Naive B cell (primary cell): ENCODE measurements at regions not wholly inside any gene's neighbourhood (a gene's known extent, or its start where the extent isn't known, plus 50 kb on each side); places are given as distances from the start of the nearest gene placed in this dataset.

Source experiments
- ATAC-seq, 2 donors: fragments of 150-1000 bp; cut with Tn5 transposase; 2 replicates each; pipeline ENCODE4 v1.10.0; 2021; ENCODE audit warnings: low read depth in 2 of 2, mild to moderate bottlenecking in 2 of 2, moderate library complexity in 2 of 2
- DNase-seq: peaks from one replicate; pipeline ENCODE4 v3.0.0; 2022
- H3K27ac Mint-ChIP-seq, 6 donors: one replicate each; pipeline ENCODE4 v1.8.0; 2020 to 2022; ENCODE audit warnings: mild to moderate bottlenecking in 6 of 6, mixed read lengths in 6 of 6, moderate library complexity in 5 of 6, inconsistent platforms in 2 of 6
- H3K27me3 Mint-ChIP-seq, 3 donors: one replicate each; pipeline ENCODE4 v1.8.0; 2021 to 2022; ENCODE audit warnings: mixed read lengths in 3 of 3, mild to moderate bottlenecking in 1 of 3
- H3K36me3 Mint-ChIP-seq, 2 donors: one replicate each; pipeline ENCODE4 v1.8.0; 2020 to 2022; ENCODE audit warnings: mixed read lengths in 2 of 2, inconsistent platforms in 1 of 2, mild to moderate bottlenecking in 1 of 2
- H3K4me1 Mint-ChIP-seq, 3 donors: one replicate each; pipeline ENCODE4 v1.8.0; 2020 to 2022; ENCODE audit warnings: mixed read lengths in 3 of 3, inconsistent platforms in 1 of 3, mild to moderate bottlenecking in 1 of 3, moderate library complexity in 1 of 3
- H3K4me3 Mint-ChIP-seq, 8 donors: one replicate each; pipeline ENCODE4 v1.8.0; 2020 to 2022; ENCODE audit warnings: mild to moderate bottlenecking in 8 of 8, mixed read lengths in 8 of 8, moderate library complexity in 8 of 8, inconsistent platforms in 2 of 8
- H3K9me3 Mint-ChIP-seq, 7 donors: one replicate each; pipeline ENCODE4 v1.8.0; 2020 to 2022; ENCODE audit warnings: mixed read lengths in 7 of 7, mild to moderate bottlenecking in 5 of 7, inconsistent platforms in 2 of 7, moderate library complexity in 1 of 7

GRCh38 chr5:125160787-125161502, 414.5 kb upstream of the ZNF608 start:
- Mint-ChIP-seq H3K27me3 (peaks cover 0 to 13% (median 6%) of the 10 kb centered on the region in 3 donors), H3K4me3 (no peak overlapping the region), H3K36me3 (peaks cover 0 to 11% of the 10 kb centered on the region in 2 donors), H3K9me3 (peaks cover 9 to 31% (median 25%) of the 10 kb centered on the region in 7 donors), H3K27ac (no peak overlapping the region), H3K4me1 (no peaks in the 10 kb centered on the region)
- ATAC-seq (no peak), DNase-seq (no peak)

DNA sequence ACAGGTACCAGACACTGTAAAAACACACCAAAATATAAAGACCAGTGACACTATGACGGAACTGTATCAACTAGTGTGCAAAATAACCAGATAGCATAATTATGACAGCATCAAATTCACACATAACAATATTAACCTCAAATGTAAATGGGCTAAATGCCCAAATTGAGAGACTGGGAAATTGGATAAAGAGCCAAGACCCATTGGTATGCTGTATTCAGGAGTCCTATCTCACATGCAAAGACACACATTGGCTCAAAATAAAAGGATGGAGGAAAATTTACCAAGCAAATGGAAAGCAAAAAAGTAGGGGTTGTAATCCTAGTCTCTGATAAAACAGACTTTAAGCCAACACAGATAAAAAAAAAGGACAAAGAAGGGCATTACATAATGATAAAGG, 416.3 kb upstream of the ZNF608 start:
- Mint-ChIP-seq H3K36me3 (peaks cover 0 to 16% of the 10 kb centered on the region in 2 donors), H3K9me3 (peaks cover 9 to 47% (median 37%) of the 10 kb centered on the region in 7 donors), H3K27ac (peak overlapping the region in 1 of 6 donors; percentile 1), H3K4me1 (no peaks in the 10 kb centered on the region), H3K27me3 (peaks cover 0 to 11% (median 6%) of the 10 kb centered on the region in 3 donors), H3K4me3 (no peak overlapping the region)
- ATAC-seq (no peak), DNase-seq (no peak)

GRCh38 chr5:125169396-125169795, 423.0 kb upstream of the ZNF608 start:
- peaks cover 0 to 10% of the 10 kb centered on the region in 2 donors for H3K36me3 Mint-ChIP-seq
- DNase-seq: no peak
- H3K4me1 Mint-ChIP-seq: no peaks in the 10 kb centered on the region
- no peak overlapping the region for H3K4me3 Mint-ChIP-seq
- peaks cover 0 to 6% (median 0%) of the 10 kb centered on the region in 3 donors for H3K27me3 Mint-ChIP-seq
- no peak for ATAC-seq
- no peak overlapping the region for H3K27ac Mint-ChIP-seq
- peaks cover 0 to 27% (median 23%) of the 10 kb centered on the region in 7 donors for H3K9me3 Mint-ChIP-seq

GRCh38 chr5:125171641-125172040, 425.2 kb upstream of the ZNF608 start:
- Mint-ChIP-seq H3K4me3 (no peak overlapping the region), H3K27ac (no peak overlapping the region), H3K9me3 (peaks cover 0 to 10% (median 7%) of the 10 kb centered on the region in 7 donors), H3K4me1 (no peaks in the 10 kb centered on the region), H3K27me3 (no peaks in the 10 kb centered on the region), H3K36me3 (no peaks in the 10 kb centered on the region)
- DNase-seq (no peak), ATAC-seq (no peak)

- peaks cover 0 to 10% (median 3%) of the 10 kb centered on the region in 7 donors for H3K9me3 Mint-ChIP-seq
- no peak overlapping the region for H3K4me3 Mint-ChIP-seq
- no peak for DNase-seq
Measured at GRCh38 chr5:125175348-125176004, 429.0 kb upstream of the ZNF608 start.

GRCh38 chr5:125176005-125176390, 429.6 kb upstream of the ZNF608 start:
- no peak overlapping the region for H3K4me3 Mint-ChIP-seq
- ATAC-seq (no peak), DNase-seq (no peak)
- no peaks in the 10 kb centered on the region for H3K4me1 Mint-ChIP-seq
- H3K27ac Mint-ChIP-seq: no peak overlapping the region
- no peaks in the 10 kb centered on the region for H3K27me3 Mint-ChIP-seq
- peaks cover 0 to 10% (median 3%) of the 10 kb centered on the region in 7 donors for H3K9me3 Mint-ChIP-seq
- no peaks in the 10 kb centered on the region for H3K36me3 Mint-ChIP-seq

More at GRCh38 chr5:125175348-125176004, 429.0 kb upstream of the ZNF608 start:
- Mint-ChIP-seq H3K27me3 (no peaks in the 10 kb centered on the region), H3K36me3 (no peaks in the 10 kb centered on the region), H3K27ac (peak overlapping the region in 1 of 6 donors; percentile 30), H3K4me1 (no peaks in the 10 kb centered on the region)
- no peak for ATAC-seq

- no peak overlapping the region for H3K27ac Mint-ChIP-seq
- H3K4me3 Mint-ChIP-seq: no peak overlapping the region
- no peaks in the 10 kb centered on the region for H3K27me3 Mint-ChIP-seq
- DNase-seq (no peak), ATAC-seq (no peak)
- H3K4me1 Mint-ChIP-seq: no peaks in the 10 kb centered on the region
- no peaks in the 10 kb centered on the region for H3K36me3 Mint-ChIP-seq
- peaks cover 0 to 10% (median 3%) of the 10 kb centered on the region in 7 donors for H3K9me3 Mint-ChIP-seq
Measured at GRCh38 chr5:125177340-125177739, 430.9 kb upstream of the ZNF608 start.

- ATAC-seq (no peak), DNase-seq (no peak)
- no peak overlapping the region for H3K4me3 Mint-ChIP-seq
- no peak overlapping the region for H3K27ac Mint-ChIP-seq
- peaks cover 0 to 10% (median 3%) of the 10 kb centered on the region in 7 donors for H3K9me3 Mint-ChIP-seq
- H3K36me3 Mint-ChIP-seq: no peaks in the 10 kb centered on the region
- no peaks in the 10 kb centered on the region for H3K27me3 Mint-ChIP-seq
- H3K4me1 Mint-ChIP-seq: no peaks in the 10 kb centered on the region
Measured at GRCh38 chr5:125179612-125180011, 433.2 kb upstream of the ZNF608 start.

- H3K27ac Mint-ChIP-seq: peak overlapping the region in 1 of 6 donors; percentile 29
- no peak overlapping the region for H3K4me3 Mint-ChIP-seq
- H3K9me3 Mint-ChIP-seq: peaks cover 0 to 10% (median 3%) of the 10 kb centered on the region in 7 donors
- H3K36me3 Mint-ChIP-seq: no peaks in the 10 kb centered on the region
- no peak for ATAC-seq
- DNase-seq: no peak
- H3K4me1 Mint-ChIP-seq: peaks cover 0 to 1% (median 0%) of the 10 kb centered on the region in 3 donors
- no peaks in the 10 kb centered on the region for H3K27me3 Mint-ChIP-seq
Measured at GRCh38 chr5:125180231-125180829, 433.9 kb upstream of the ZNF608 start.

- Mint-ChIP-seq H3K36me3 (no peaks in the 10 kb centered on the region), H3K4me3 (no peak overlapping the region)
- DNase-seq: no peak
Measured at GRCh38 chr5:125181159-125181558, 434.7 kb upstream of the ZNF608 start.

GRCh38 chr5:125181955-125182354, 435.5 kb upstream of the ZNF608 start:
- Mint-ChIP-seq H3K4me3 (no peak overlapping the region), H3K27ac (no peak overlapping the region), H3K9me3 (peaks cover 0 to 10% (median 4%) of the 10 kb centered on the region in 7 donors), H3K36me3 (no peaks in the 10 kb centered on the region), H3K4me1 (peaks cover 0 to 3% (median 0%) of the 10 kb centered on the region in 3 donors), H3K27me3 (peaks cover 0 to 5% (median 0%) of the 10 kb centered on the region in 3 donors)
- no peak for DNase-seq
- no peak for ATAC-seq

More at GRCh38 chr5:125181159-125181558, 434.7 kb upstream of the ZNF608 start:
- Mint-ChIP-seq H3K27ac (no peak overlapping the region), H3K27me3 (peaks cover 0 to 5% (median 0%) of the 10 kb centered on the region in 3 donors), H3K4me1 (peaks cover 0 to 3% (median 0%) of the 10 kb centered on the region in 3 donors), H3K9me3 (peaks cover 0 to 10% (median 3%) of the 10 kb centered on the region in 7 donors)
- no peak for ATAC-seq

GRCh38 chr5:125185740-125186139, 439.3 kb upstream of the ZNF608 start:
- Mint-ChIP-seq H3K4me1 (peaks cover 17 to 20% (median 18%) of the 10 kb centered on the region in 3 donors), H3K36me3 (no peaks in the 10 kb centered on the region), H3K9me3 (peaks cover 0 to 4% (median 0%) of the 10 kb centered on the region in 7 donors), H3K27me3 (peaks cover 0 to 5% (median 0%) of the 10 kb centered on the region in 3 donors), H3K27ac (peak overlapping the region in 1 of 6 donors; percentile 20), H3K4me3 (no peak overlapping the region)
- DNase-seq: no peak
- no peak for ATAC-seq

DNA sequence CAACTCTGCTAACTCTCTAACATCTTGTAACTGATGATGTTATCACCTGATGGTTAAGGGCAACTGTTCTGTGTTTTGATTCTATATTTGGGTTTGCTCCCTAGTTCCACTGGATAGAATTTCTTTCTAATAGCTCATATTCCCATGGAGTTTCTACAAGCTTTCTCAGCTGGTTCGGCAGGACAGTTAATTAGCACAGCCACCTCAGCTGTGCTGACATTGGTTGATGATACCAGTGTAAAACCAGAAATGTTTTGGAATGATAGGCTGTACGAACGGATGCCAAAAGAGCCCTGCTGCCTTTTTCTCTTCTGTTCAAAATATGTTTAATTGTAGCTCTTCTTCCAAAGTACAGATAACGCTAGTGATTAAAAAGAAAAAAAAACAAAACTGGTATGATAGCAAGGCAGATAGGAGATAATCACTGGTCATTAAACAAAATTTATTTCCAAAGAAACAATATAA, 440.5 kb upstream of the ZNF608 start:
- peaks cover 0 to 5% (median 0%) of the 10 kb centered on the region in 3 donors for H3K27me3 Mint-ChIP-seq
- H3K27ac Mint-ChIP-seq: no peak overlapping the region
- no peak overlapping the region for H3K4me3 Mint-ChIP-seq
- DNase-seq (no peak), ATAC-seq (no peak)
- peaks cover 0 to 4% (median 0%) of the 10 kb centered on the region in 7 donors for H3K9me3 Mint-ChIP-seq
- H3K36me3 Mint-ChIP-seq: no peaks in the 10 kb centered on the region
- H3K4me1 Mint-ChIP-seq: peaks cover 25 to 31% (median 27%) of the 10 kb centered on the region in 3 donors
